SH-SY5Y (cell line): ENCODE measurements at regions not wholly inside any gene's neighbourhood (a gene's known extent, or its start where the extent isn't known, plus 50 kb on each side); places are given as distances from the start of the nearest gene placed in this dataset.

Experiments used
- GATA2 ChIP-seq: IDR thresholded peaks from 2 replicates; pipeline ENCODE4 v1.6.1; 2011; ENCODE audit warnings: mild to moderate bottlenecking, low read depth, low read length
- GATA3 ChIP-seq: IDR thresholded peaks from 2 replicates; pipeline ENCODE4 v1.6.1; 2011; ENCODE audit warnings: low read depth, mild to moderate bottlenecking, low read length, moderate library complexity

GRCh38 chr5:36494841-36495601 is 111.4 kb upstream of the SLC1A3 start:
- TF ChIP-seq GATA2 (no peak), GATA3 (no peak)
